ENCODE measurements at regions not wholly inside any gene's neighbourhood (a gene's known extent, or its start where the extent isn't known, plus 50 kb on each side); places are given as distances from the start of the nearest gene placed in this dataset.

DNA sequence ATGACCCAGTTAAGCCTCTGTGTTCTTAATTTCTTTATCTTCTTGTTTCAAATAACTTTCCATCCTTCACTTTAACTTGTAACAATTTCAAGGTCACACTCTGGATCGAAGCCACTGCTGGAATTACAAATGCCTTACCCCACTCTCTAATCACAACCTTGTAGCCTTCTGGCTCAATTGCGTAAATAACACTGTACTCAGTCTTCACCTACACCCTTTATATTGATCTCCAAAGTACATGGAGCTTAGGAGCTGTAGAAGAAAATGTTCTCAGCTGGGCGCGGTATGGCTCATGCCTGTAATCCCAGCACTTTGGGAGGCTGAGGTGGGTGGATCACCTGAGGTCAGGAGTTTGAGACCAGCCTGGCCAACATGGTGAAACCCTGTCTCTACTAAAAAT lies 164.3 kb upstream of the NPSR1 start:
- Mint-ChIP-seq H3K4me1 (peaks cover 16% of the 10 kb centered on the region), H3K9me3 (no peaks in the 10 kb centered on the region), H3K36me3 (ENCODE audit: low read depth) (no peaks in the 10 kb centered on the region), H3K27me3 (ENCODE audit: insufficient read depth, low read depth, poor library complexity) (no peaks in the 10 kb centered on the region), H3K27ac (no peak overlapping the region), H3K4me3 (no peak overlapping the region)
- TF ChIP-seq, protein P1, sequence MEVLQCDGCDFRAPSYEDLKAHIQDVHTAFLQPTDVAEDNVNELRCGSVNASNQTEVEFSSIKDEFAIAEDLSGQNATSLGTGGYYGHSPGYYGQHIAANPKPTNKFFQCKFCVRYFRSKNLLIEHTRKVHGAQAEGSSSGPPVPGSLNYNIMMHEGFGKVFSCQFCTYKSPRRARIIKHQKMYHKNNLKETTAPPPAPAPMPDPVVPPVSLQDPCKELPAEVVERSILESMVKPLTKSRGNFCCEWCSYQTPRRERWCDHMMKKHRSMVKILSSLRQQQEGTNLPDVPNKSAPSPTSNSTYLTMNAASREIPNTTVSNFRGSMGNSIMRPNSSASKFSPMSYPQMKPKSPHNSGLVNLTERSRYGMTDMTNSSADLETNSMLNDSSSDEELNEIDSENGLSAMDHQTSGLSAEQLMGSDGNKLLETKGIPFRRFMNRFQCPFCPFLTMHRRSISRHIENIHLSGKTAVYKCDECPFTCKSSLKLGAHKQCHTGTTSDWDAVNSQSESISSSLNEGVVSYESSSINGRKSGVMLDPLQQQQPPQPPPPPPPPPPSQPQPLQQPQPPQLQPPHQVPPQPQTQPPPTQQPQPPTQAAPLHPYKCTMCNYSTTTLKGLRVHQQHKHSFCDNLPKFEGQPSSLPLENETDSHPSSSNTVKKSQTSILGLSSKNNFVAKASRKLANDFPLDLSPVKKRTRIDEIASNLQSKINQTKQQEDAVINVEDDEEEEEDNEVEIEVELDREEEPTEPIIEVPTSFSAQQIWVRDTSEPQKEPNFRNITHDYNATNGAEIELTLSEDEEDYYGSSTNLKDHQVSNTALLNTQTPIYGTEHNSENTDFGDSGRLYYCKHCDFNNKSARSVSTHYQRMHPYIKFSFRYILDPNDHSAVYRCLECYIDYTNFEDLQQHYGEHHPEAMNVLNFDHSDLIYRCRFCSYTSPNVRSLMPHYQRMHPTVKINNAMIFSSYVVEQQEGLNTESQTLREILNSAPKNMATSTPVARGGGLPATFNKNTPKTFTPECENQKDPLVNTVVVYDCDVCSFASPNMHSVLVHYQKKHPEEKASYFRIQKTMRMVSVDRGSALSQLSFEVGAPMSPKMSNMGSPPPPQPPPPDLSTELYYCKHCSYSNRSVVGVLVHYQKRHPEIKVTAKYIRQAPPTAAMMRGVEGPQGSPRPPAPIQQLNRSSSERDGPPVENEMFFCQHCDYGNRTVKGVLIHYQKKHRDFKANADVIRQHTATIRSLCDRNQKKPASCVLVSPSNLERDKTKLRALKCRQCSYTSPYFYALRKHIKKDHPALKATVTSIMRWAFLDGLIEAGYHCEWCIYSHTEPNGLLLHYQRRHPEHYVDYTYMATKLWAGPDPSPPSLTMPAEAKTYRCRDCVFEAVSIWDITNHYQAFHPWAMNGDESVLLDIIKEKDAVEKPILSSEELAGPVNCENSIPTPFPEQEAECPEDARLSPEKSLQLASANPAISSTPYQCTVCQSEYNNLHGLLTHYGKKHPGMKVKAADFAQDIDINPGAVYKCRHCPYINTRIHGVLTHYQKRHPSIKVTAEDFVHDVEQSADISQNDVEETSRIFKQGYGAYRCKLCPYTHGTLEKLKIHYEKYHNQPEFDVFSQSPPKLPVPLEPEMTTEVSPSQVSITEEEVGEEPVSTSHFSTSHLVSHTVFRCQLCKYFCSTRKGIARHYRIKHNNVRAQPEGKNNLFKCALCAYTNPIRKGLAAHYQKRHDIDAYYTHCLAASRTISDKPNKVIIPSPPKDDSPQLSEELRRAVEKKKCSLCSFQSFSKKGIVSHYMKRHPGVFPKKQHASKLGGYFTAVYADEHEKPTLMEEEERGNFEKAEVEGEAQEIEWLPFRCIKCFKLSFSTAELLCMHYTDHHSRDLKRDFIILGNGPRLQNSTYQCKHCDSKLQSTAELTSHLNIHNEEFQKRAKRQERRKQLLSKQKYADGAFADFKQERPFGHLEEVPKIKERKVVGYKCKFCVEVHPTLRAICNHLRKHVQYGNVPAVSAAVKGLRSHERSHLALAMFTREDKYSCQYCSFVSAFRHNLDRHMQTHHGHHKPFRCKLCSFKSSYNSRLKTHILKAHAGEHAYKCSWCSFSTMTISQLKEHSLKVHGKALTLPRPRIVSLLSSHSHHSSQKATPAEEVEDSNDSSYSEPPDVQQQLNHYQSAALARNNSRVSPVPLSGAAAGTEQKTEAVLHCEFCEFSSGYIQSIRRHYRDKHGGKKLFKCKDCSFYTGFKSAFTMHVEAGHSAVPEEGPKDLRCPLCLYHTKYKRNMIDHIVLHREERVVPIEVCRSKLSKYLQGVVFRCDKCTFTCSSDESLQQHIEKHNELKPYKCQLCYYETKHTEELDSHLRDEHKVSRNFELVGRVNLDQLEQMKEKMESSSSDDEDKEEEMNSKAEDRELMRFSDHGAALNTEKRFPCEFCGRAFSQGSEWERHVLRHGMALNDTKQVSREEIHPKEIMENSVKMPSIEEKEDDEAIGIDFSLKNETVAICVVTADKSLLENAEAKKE (CRISPR knock-in tag; IDR thresholded peaks at IDR 0.05), result no peak
- no peak for TF ChIP-seq REST (IDR thresholded peaks at IDR 0.05; ENCODE audit: unreplicated experiment)
- TF ChIP-seq CTCF (conservative IDR thresholded peaks at IDR 0.05; ENCODE audit: low read depth in 2 of 2), result no peak
- TF ChIP-seq EZH2 (IDR thresholded peaks at IDR 0.05; ENCODE audit: low read depth, unreplicated experiment), result no peak
- no peak for TF ChIP-seq CREB1 (CRISPR knock-in tag; IDR thresholded peaks at IDR 0.05; ENCODE audit: low read depth)
- no peak for TF ChIP-seq EZH2phosphoT487 (IDR thresholded peaks at IDR 0.05; ENCODE audit: unreplicated experiment)
- no peak for TF ChIP-seq ZNF331 (CRISPR knock-in tag; IDR thresholded peaks at IDR 0.05; ENCODE audit: low read depth)
- TF ChIP-seq NANOG (IDR thresholded peaks at IDR 0.05; ENCODE audit: borderline replicate concordance), result no peak
- TF ChIP-seq POLR2AphosphoS5 (IDR thresholded peaks at IDR 0.05; ENCODE audit: low read depth), result no peak
- TF ChIP-seq, protein P2, sequence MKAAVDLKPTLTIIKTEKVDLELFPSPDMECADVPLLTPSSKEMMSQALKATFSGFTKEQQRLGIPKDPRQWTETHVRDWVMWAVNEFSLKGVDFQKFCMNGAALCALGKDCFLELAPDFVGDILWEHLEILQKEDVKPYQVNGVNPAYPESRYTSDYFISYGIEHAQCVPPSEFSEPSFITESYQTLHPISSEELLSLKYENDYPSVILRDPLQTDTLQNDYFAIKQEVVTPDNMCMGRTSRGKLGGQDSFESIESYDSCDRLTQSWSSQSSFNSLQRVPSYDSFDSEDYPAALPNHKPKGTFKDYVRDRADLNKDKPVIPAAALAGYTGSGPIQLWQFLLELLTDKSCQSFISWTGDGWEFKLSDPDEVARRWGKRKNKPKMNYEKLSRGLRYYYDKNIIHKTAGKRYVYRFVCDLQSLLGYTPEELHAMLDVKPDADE (IDR thresholded peaks at IDR 0.05), result no peak
- Histone ChIP-seq H3K4me3 (no peak overlapping the region), H3F3A (replicated peaks; ENCODE audit: low read depth) (no peaks in the 10 kb centered on the region), H3K9me2 (ENCODE audit: insufficient read depth) (peaks cover 5% of the 10 kb centered on the region; the same call in 1 of the 2 replicates), H3K4me2 (no peak overlapping the region), H3K36me3 (ENCODE audit: insufficient read depth) (no peaks in the 10 kb centered on the region), H3K27me3 (ENCODE audit: insufficient read depth) (no peaks in the 10 kb centered on the region), H2AFZ (no peak overlapping the region), H3K4me1 (ENCODE audit: insufficient read depth) (peaks cover 16% of the 10 kb centered on the region), H4K20me1 (replicated peaks; ENCODE audit: insufficient read depth) (no peaks in the 10 kb centered on the region), H3K27ac (ENCODE audit: low read depth) (no peak overlapping the region), H3K79me2 (replicated peaks; ENCODE audit: insufficient read depth) (no peaks in the 10 kb centered on the region)
- no peak for ATAC-seq
- no peak for DNase-seq (ENCODE audit: low spot score)

All from GM23338 (cell line).